Bone marrow (tissue), 2 donors: ENCODE measurements at regions not wholly inside any gene's neighbourhood (a gene's known extent, or its start where the extent isn't known, plus 50 kb on each side); places are given as distances from the start of the nearest gene placed in this dataset.

Experiments
- DNase-seq, 2 donors: peaks; one replicate each; lab custom pipeline; 2025; lab: John Stamatoyannopoulos, UW

GRCh38 chr1:240031414-240031813 lies 60.3 kb upstream of the FMN2 start:
- DNase-seq: no peak

DNA sequence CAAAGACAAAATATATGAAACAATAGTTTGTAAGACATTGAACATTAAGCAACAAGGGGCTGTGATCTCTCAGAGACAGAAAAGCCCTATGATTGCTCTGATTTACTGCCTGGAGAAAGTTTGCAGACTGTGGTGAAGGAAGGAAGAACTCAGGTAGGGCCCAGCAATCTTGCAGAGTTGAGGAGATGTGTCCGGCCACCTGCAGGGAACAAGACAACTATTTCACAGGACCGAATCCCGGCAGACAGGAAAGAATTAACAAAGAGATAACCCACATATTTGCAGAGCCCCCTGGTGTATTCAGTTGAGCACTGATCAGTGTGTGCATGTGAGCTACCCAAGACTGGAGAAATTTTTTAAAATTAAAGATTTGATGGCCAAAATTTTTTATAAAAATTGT lies 58.3 kb upstream of the FMN2 start:
- DNase-seq: no peak

DNA sequence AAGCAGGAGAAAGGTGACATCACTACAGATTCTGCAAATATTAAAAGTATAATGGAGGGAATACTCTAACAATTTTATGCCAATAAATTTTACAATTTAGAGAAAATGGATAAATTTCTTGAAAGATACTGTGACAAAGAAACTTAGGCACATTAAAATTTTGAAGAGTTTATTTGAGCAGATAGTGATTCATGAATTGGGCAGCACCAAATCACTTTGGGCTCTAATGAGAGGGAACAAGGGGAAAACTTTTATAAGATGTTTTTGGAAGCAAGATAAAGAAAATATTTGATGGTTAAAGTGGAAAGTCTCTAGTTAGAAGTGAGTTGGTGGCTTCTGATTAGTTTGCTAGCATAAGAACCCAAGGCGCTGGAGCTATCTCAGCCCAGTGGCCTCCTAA lies 55.2 kb upstream of the FMN2 start:
- no peak for DNase-seq
